ENCODE measurements at regions not wholly inside any gene's neighbourhood (a gene's known extent, or its start where the extent isn't known, plus 50 kb on each side); places are given as distances from the start of the nearest gene placed in this dataset.

DNA sequence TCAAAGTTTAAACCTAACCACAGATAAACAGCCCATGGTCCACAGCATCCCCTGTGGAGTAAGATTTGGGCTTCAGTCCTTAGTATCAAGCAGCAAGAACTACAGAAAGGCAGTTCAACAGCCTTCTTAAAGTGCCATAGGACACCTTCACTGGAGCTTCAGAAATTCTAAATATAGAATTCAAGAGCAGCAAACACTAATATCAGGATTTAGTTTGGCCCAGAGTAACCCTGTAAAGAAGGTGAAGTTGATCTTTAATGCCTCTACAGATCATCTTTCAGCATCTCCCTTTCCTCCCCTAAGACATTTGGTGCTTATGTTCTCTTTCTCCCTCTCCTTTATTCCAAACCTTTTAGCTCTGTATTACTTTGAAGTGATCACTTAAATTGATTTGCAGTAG, 59.5 kb upstream of the ARHGAP5 start:
- Histone ChIP-seq H3K9ac (ENCODE audit: low read depth, low read length) (no peak overlapping the region), H3K9me3 (replicated peaks; ENCODE audit: low read length) (no peaks in the 10 kb centered on the region), H3K27me3 (ENCODE audit: control insufficient read depth, insufficient read depth, low read length) (no peaks in the 10 kb centered on the region), H3K4me2 (ENCODE audit: low read length) (no peak overlapping the region), H3K4me1 (ENCODE audit: control insufficient read depth, insufficient read depth, low read length) (no peaks in the 10 kb centered on the region), H3K36me3 (ENCODE audit: insufficient read depth, low read length) (no peaks in the 10 kb centered on the region), H3K4me3 (ENCODE audit: low read length) (no peak overlapping the region)

GRCh38 chr14:32018391-32019092, 58.6 kb upstream of the ARHGAP5 start:
- Histone ChIP-seq H3K36me3 (ENCODE audit: insufficient read depth, low read length) (no peaks in the 10 kb centered on the region), H3K4me2 (ENCODE audit: low read length) (no peak overlapping the region), H3K9me3 (replicated peaks; ENCODE audit: low read length) (no peaks in the 10 kb centered on the region), H3K9ac (ENCODE audit: low read depth, low read length) (no peak overlapping the region), H3K4me3 (ENCODE audit: low read length) (no peak overlapping the region), H3K27me3 (ENCODE audit: control insufficient read depth, insufficient read depth, low read length) (no peaks in the 10 kb centered on the region), H3K4me1 (ENCODE audit: control insufficient read depth, insufficient read depth, low read length) (no peaks in the 10 kb centered on the region)

GRCh38 chr14:32019276-32019675, 57.8 kb upstream of the ARHGAP5 start:
- no peaks in the 10 kb centered on the region for H3K36me3 ChIP-seq (ENCODE audit: insufficient read depth, low read length)
- no peaks in the 10 kb centered on the region for H3K9me3 ChIP-seq (replicated peaks; ENCODE audit: low read length)
- H3K4me2 ChIP-seq (ENCODE audit: low read length), result no peak overlapping the region
- H3K9ac ChIP-seq (ENCODE audit: low read depth, low read length), result no peak overlapping the region
- H3K4me3 ChIP-seq (ENCODE audit: low read length), result no peak overlapping the region
- H3K4me1 ChIP-seq (ENCODE audit: control insufficient read depth, insufficient read depth, low read length), result no peaks in the 10 kb centered on the region
- no peaks in the 10 kb centered on the region for H3K27me3 ChIP-seq (ENCODE audit: control insufficient read depth, insufficient read depth, low read length)

- no peaks in the 10 kb centered on the region for H3K36me3 ChIP-seq (ENCODE audit: insufficient read depth, low read length)
- no peak overlapping the region for H3K4me3 ChIP-seq (ENCODE audit: low read length)
- H3K9me3 ChIP-seq (replicated peaks; ENCODE audit: low read length), result no peaks in the 10 kb centered on the region
- no peaks in the 10 kb centered on the region for H3K4me1 ChIP-seq (ENCODE audit: control insufficient read depth, insufficient read depth, low read length)
- H3K9ac ChIP-seq (ENCODE audit: low read depth, low read length), result no peak overlapping the region
- no peaks in the 10 kb centered on the region for H3K27me3 ChIP-seq (ENCODE audit: control insufficient read depth, insufficient read depth, low read length)
- H3K4me2 ChIP-seq (ENCODE audit: low read length), result no peak overlapping the region
Observed at GRCh38 chr14:32020882-32021281, 56.2 kb upstream of the ARHGAP5 start.

DNA sequence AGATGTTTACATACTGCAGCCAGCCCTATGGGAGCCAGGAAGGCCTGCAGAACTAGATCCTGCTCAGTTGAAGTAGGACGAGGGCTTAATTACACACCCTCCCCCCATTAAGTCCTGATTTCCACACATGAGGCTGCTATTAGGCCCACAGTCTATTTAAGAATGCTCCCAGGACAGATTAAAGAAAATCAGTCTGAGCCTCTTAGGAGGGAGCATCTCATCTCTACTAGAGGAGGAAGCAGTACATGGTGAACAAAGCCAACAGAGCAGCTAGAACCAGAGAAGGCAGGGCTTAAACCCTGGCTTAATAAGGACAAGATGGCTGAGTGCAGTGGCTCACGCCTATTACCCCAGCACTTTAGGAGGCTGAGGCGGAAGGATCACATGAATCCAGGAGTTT, 55.8 kb upstream of the ARHGAP5 start:
- Histone ChIP-seq H3K36me3 (ENCODE audit: insufficient read depth, low read length) (no peaks in the 10 kb centered on the region), H3K4me2 (ENCODE audit: low read length) (no peak overlapping the region), H3K27me3 (ENCODE audit: control insufficient read depth, insufficient read depth, low read length) (no peaks in the 10 kb centered on the region), H3K4me1 (ENCODE audit: control insufficient read depth, insufficient read depth, low read length) (no peaks in the 10 kb centered on the region), H3K9ac (ENCODE audit: low read depth, low read length) (no peak overlapping the region), H3K4me3 (ENCODE audit: low read length) (no peak overlapping the region), H3K9me3 (replicated peaks; ENCODE audit: low read length) (no peaks in the 10 kb centered on the region)

GRCh38 chr14:32022525-32022924, 54.6 kb upstream of the ARHGAP5 start:
- Histone ChIP-seq H3K36me3 (ENCODE audit: insufficient read depth, low read length) (no peaks in the 10 kb centered on the region), H3K9me3 (replicated peaks; ENCODE audit: low read length) (no peaks in the 10 kb centered on the region), H3K4me2 (ENCODE audit: low read length) (no peak overlapping the region), H3K9ac (ENCODE audit: low read depth, low read length) (no peak overlapping the region), H3K4me3 (ENCODE audit: low read length) (no peak overlapping the region), H3K27me3 (ENCODE audit: control insufficient read depth, insufficient read depth, low read length) (no peaks in the 10 kb centered on the region), H3K4me1 (ENCODE audit: control insufficient read depth, insufficient read depth, low read length) (no peaks in the 10 kb centered on the region)

- no peaks in the 10 kb centered on the region for H3K9me3 ChIP-seq (replicated peaks; ENCODE audit: low read length)
- no peaks in the 10 kb centered on the region for H3K27me3 ChIP-seq (ENCODE audit: control insufficient read depth, insufficient read depth, low read length)
- no peak overlapping the region for H3K4me3 ChIP-seq (ENCODE audit: low read length)
- no peaks in the 10 kb centered on the region for H3K36me3 ChIP-seq (ENCODE audit: insufficient read depth, low read length)
- no peak overlapping the region for H3K9ac ChIP-seq (ENCODE audit: low read depth, low read length)
- no peak overlapping the region for H3K4me2 ChIP-seq (ENCODE audit: low read length)
- no peaks in the 10 kb centered on the region for H3K4me1 ChIP-seq (ENCODE audit: control insufficient read depth, insufficient read depth, low read length)
Observed at GRCh38 chr14:32022938-32023466, 54.1 kb upstream of the ARHGAP5 start.

DNA sequence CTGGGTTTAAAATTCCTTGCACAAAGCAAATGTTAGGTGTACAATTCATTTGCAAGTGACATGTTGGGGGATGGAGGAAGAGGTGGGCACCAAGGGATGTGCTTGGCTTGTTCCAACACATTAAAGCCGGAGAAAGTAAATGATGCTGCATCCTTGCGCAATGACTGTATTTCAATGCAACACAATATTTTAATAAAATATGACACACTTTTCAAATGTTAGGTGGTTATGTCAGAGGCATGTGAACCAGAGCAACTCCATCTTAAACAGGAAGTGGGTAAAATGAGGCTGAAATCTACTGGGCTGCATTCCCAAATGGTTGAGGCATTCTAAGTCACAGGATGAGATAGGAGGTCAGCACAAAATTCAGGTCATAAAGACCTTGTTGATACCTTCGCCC, 53.6 kb upstream of the ARHGAP5 start:
- no peak overlapping the region for H3K4me2 ChIP-seq (ENCODE audit: low read length)
- no peaks in the 10 kb centered on the region for H3K27me3 ChIP-seq (ENCODE audit: control insufficient read depth, insufficient read depth, low read length)
- H3K4me3 ChIP-seq (ENCODE audit: low read length), result no peak overlapping the region
- no peaks in the 10 kb centered on the region for H3K36me3 ChIP-seq (ENCODE audit: insufficient read depth, low read length)
- H3K9me3 ChIP-seq (replicated peaks; ENCODE audit: low read length), result no peaks in the 10 kb centered on the region
- no peaks in the 10 kb centered on the region for H3K4me1 ChIP-seq (ENCODE audit: control insufficient read depth, insufficient read depth, low read length)
- no peak overlapping the region for H3K9ac ChIP-seq (ENCODE audit: low read depth, low read length)

GRCh38 chr14:32027255-32027939, 49.7 kb upstream of the ARHGAP5 start:
- Histone ChIP-seq H3K9me3 (replicated peaks; ENCODE audit: low read length) (no peaks in the 10 kb centered on the region), H3K9ac (ENCODE audit: low read depth, low read length) (no peak overlapping the region), H3K36me3 (ENCODE audit: insufficient read depth, low read length) (no peaks in the 10 kb centered on the region), H3K4me2 (ENCODE audit: low read length) (no peak overlapping the region), H3K4me1 (ENCODE audit: control insufficient read depth, insufficient read depth, low read length) (no peaks in the 10 kb centered on the region), H3K4me3 (ENCODE audit: low read length) (no peak overlapping the region), H3K27me3 (ENCODE audit: control insufficient read depth, insufficient read depth, low read length) (no peaks in the 10 kb centered on the region)

All from skeletal muscle satellite cell (primary cell).